Panc1 (cell line): ENCODE measurements at regions not wholly inside any gene's neighbourhood (a gene's known extent, or its start where the extent isn't known, plus 50 kb on each side); places are given as distances from the start of the nearest gene placed in this dataset.

Source experiments
- ATAC-seq: fragments of 200-7000 bp; cut with Tn5 transposase; 2 replicates; pipeline ENCODE4 v1.9.1; 2020; ENCODE audit warnings: mild to moderate bottlenecking, moderate library complexity
- BruUV-seq: library from RNA; stranded (reverse); fragments of 400-500 nt; replicated peaks from 2 replicates; lab custom pipeline; 2021; lab: Mats Ljungman, UMichigan
- CTCF ChIA-PET: fragments of 300-600 bp; sonication (Branson Sonifier 250); formaldehyde crosslinking; loops from one replicate; lab custom pipeline; 2022; ENCODE audit warnings: antibody characterized with exemption; lab: Charles Lee
- POLR2A ChIA-PET: fragments of 300-600 bp; sonication (Branson Sonifier 250); formaldehyde crosslinking; loops from one replicate; lab custom pipeline; 2022; ENCODE audit warnings: antibody characterized with exemption; lab: Charles Lee
- DNase-seq: peaks from one replicate; pipeline ENCODE4 v3.0.0-alpha.2; 2010; ENCODE audit warnings: low read depth, low spot score
- H3K27ac ChIP-seq: 2 replicates; pipeline ENCODE4 v1.5.1; 2011; ENCODE audit warnings: mild to moderate bottlenecking, low read length, inconsistent platforms
- H3K27me3 ChIP-seq: fragments of 200-500 bp; sonication (Bioruptor generic); 2 replicates; pipeline ENCODE4 v1.6.0; 2014; ENCODE audit warnings: low read length, inconsistent platforms; ENCODE audit not compliant: control insufficient read depth, insufficient read depth
- H3K36me3 ChIP-seq: fragments of 200-500 bp; sonication (Bioruptor generic); 2 replicates; pipeline ENCODE4 v1.5.1; 2014; ENCODE audit warnings: inconsistent platforms, mild to moderate bottlenecking, low read length, moderate library complexity; ENCODE audit not compliant: control insufficient read depth, insufficient read depth
- H3K4me1 ChIP-seq: 2 replicates; pipeline ENCODE4 v1.5.1; 2011; ENCODE audit warnings: inconsistent platforms, mild to moderate bottlenecking, low read length, moderate library complexity; ENCODE audit not compliant: control insufficient read depth, insufficient read depth
- H3K4me3 ChIP-seq, 2 experiments: 2 replicates each; pipeline ENCODE4 v1.5.1; 2011 to 2012; ENCODE audit warnings: low read depth in 2 of 2, low read length in 2 of 2, mild to moderate bottlenecking in 2 of 2, inconsistent platforms in 1 of 2, moderate library complexity in 1 of 2
- H3K9me3 ChIP-seq: fragments of 200-500 bp; sonication (Bioruptor generic); 2 replicates; pipeline ENCODE4 v1.5.1; 2014; ENCODE audit warnings: low read depth, mild to moderate bottlenecking, inconsistent platforms, low read length, moderate library complexity; ENCODE audit not compliant: control insufficient read depth, insufficient read depth
- CTCF ChIP-seq: fragments of 450-650 bp; IDR thresholded peaks from 2 replicates; pipeline ENCODE4 v1.5.1; 2017; ENCODE audit warnings: mild to moderate bottlenecking
- POLR2AphosphoS5 ChIP-seq: IDR thresholded peaks from 2 replicates; pipeline ENCODE4 v1.6.1; 2012; ENCODE audit warnings: mild to moderate bottlenecking, low read depth, low read length, moderate library complexity
- REST ChIP-seq, 2 experiments: IDR thresholded peaks; 2 replicates each; pipeline ENCODE4 v1.6.1; 2011 to 2012; ENCODE audit warnings: low read depth in 2 of 2, control low read depth in 1 of 2, low read length in 1 of 2, mild to moderate bottlenecking in 1 of 2, moderate library complexity in 1 of 2; ENCODE audit not compliant: insufficient read depth in 1 of 2
- SIN3A ChIP-seq: IDR thresholded peaks from 2 replicates; pipeline ENCODE4 v1.6.1; 2012; ENCODE audit warnings: low read depth, mild to moderate bottlenecking, low read length, moderate library complexity, borderline replicate concordance; ENCODE audit not compliant: insufficient read depth
- TCF7L2 ChIP-seq: IDR thresholded peaks from 2 replicates; pipeline ENCODE4 v1.6.1; 2011; ENCODE audit warnings: mild to moderate bottlenecking, low read depth, low read length, inconsistent platforms
- in situ Hi-C: cut with HindIII; loops from 2 replicates; pipeline ENCODE4 v1.10.0; 2016; ENCODE audit warnings: low sequenced_read_pairs, low pct_unique_long_range_greater_than_20kb
- intact Hi-C: fragments of 100-400 bp; cut with micrococcal nuclease; formaldehyde crosslinking; loops from one replicate; pipeline ENCODE4 v1.10.0; 2022; ENCODE audit not compliant: unreplicated experiment

- no peak for TF ChIP-seq REST (IDR thresholded peaks at IDR 0.05; ENCODE audit: insufficient read depth in 1 of 2, low read depth in 2 of 2, low read length in 1 of 2)
- TF ChIP-seq SIN3A, result no peak
- no peak for TF ChIP-seq POLR2AphosphoS5
- TF ChIP-seq TCF7L2, result no peak
- no peak for TF ChIP-seq CTCF
- Histone ChIP-seq H3K4me1 (no peaks in the 10 kb centered on the region), H3K4me3 (no peak overlapping the region), H3K27me3 (no peaks in the 10 kb centered on the region; the same call in 1 of the 2 replicates), H3K9me3 (no peaks in the 10 kb centered on the region), H3K27ac (no peak overlapping the region), H3K36me3 (no peaks in the 10 kb centered on the region)
- ATAC-seq (no peak), DNase-seq (no peak)
- in situ Hi-C loops (no loop called here), intact Hi-C loops (no loop called here)
- no TSS peak for BruUV-seq
- ChIA-PET POLR2A (no interaction called here), CTCF (no interaction called here)
These were observed 177.6 kb upstream of the CCDC68 start for GRCh38 chr18:55136864-55137263.

GRCh38 chr18:55136258-55136657 is 177.0 kb upstream of the CCDC68 start:
- no peaks in the 10 kb centered on the region for H3K4me1 ChIP-seq
- no peaks in the 10 kb centered on the region; the same call in 1 of the 2 replicates for H3K27me3 ChIP-seq
- no peak for TF ChIP-seq POLR2AphosphoS5
- TF ChIP-seq CTCF, result no peak
- TF ChIP-seq REST (IDR thresholded peaks at IDR 0.05; ENCODE audit: insufficient read depth in 1 of 2, low read depth in 2 of 2, low read length in 1 of 2), result no peak
- no peak for TF ChIP-seq TCF7L2
- no peak for TF ChIP-seq SIN3A
- ChIA-PET CTCF (no interaction called here), POLR2A (no interaction called here)
- in situ Hi-C loops (no loop called here), intact Hi-C loops (no loop called here)
- H3K27ac ChIP-seq, result no peak overlapping the region
- DNase-seq (no peak), ATAC-seq (no peak)
- H3K36me3 ChIP-seq, result no peaks in the 10 kb centered on the region
- no peaks in the 10 kb centered on the region for H3K9me3 ChIP-seq
- H3K4me3 ChIP-seq, result no peak overlapping the region
- no TSS peak for BruUV-seq
